HepG2 (cell line): ENCODE measurements at regions not wholly inside any gene's neighbourhood (a gene's known extent, or its start where the extent isn't known, plus 50 kb on each side); places are given as distances from the start of the nearest gene placed in this dataset.
"Not testable (repeated sequence)": the region's sequence is repeated elsewhere in the genome, so short reads cannot be mapped to it uniquely, and the experiment has no call there.

Source experiments
- ATAC-seq: fragments of 200-7000 bp; cut with Tn5 transposase; 3 replicates; pipeline ENCODE4 v1.9.1; 2020; ENCODE audit warnings: mild to moderate bottlenecking, moderate library complexity
- BruUV-seq: library from RNA; stranded (reverse); fragments of 400-500 nt; replicated peaks from 2 replicates; lab custom pipeline; 2021; lab: Mats Ljungman, UMichigan
- CTCF ChIA-PET: fragments of 300-600 bp; formaldehyde crosslinking; extraction: SDS; loops from one replicate; lab custom pipeline; 2021; ENCODE audit warnings: low total read pairs, inconsistent platforms, low intra/inter-chr PET ratio; lab: Yijun Ruan, JAX
- POLR2A ChIA-PET: fragments of 350-600 bp; sonication (Branson Sonifier 250); formaldehyde crosslinking; loops from one replicate; lab custom pipeline; 2020; ENCODE audit warnings: antibody characterized with exemption, inconsistent platforms; lab: Yijun Ruan, JAX
- DNase-seq: peaks from one replicate; pipeline ENCODE4 v3.0.0-alpha.2; 2015; ENCODE audit warnings: low spot score
- FAIRE-seq: peaks from 3 replicates; lab custom pipeline; 2011; peaks lifted over from hg19 to GRCh38; lab: Jason Lieb, UNC
- H2AFZ ChIP-seq: one replicate; pipeline ENCODE4 v1.6.1; 2011; ENCODE audit warnings: low read length, inconsistent platforms
- H3K27ac ChIP-seq: fragments of 300-600 bp; 3 replicates; pipeline ENCODE4 v1.8.0; 2011; ENCODE audit warnings: mixed run types, mild to moderate bottlenecking, mixed read lengths, low read length, inconsistent platforms; ENCODE audit not compliant: insufficient read depth; ENCODE audit errors: extremely low read length
- H3K27me3 ChIP-seq, 2 experiments: fragments of 200-600 bp in 1 of 2; 2 replicates in 1 of 2; 3 replicates in 1 of 2; pipeline versions ENCODE4 v1.6.0 to v1.8.0; 2011; ENCODE audit warnings: low read length in 2 of 2, mild to moderate bottlenecking in 2 of 2, moderate library complexity in 2 of 2, inconsistent platforms in 1 of 2; ENCODE audit not compliant: insufficient read depth in 2 of 2, control insufficient read depth in 1 of 2
- H3K36me3 ChIP-seq, 2 experiments: fragments of 200-600 bp in 1 of 2; replicated peaks in 1 of 2; 2 replicates in 1 of 2; 3 replicates in 1 of 2; pipeline versions ENCODE4 v1.5.1 to v1.8.0; 2011; ENCODE audit warnings: low read length in 2 of 2, inconsistent platforms in 1 of 2; ENCODE audit not compliant: insufficient read depth in 2 of 2, control insufficient read depth in 1 of 2
- H3K4me1 ChIP-seq: 2 replicates; pipeline ENCODE4 v1.5.1; 2012; ENCODE audit warnings: low read length, inconsistent platforms; ENCODE audit not compliant: insufficient read depth
- H3K4me2 ChIP-seq: 2 replicates; pipeline ENCODE4 v1.6.0; 2011; ENCODE audit warnings: low read depth, low read length, inconsistent platforms
- H3K4me3 ChIP-seq, 3 experiments: fragments of 200-600 bp in 1 of 3; sonication (generic), shearing (Covaris generic) in 1 of 3; replicated peaks in 1 of 3; 2 replicates each; pipeline ENCODE4 v1.5.1; 2011 to 2016; ENCODE audit warnings: low read length in 3 of 3, inconsistent platforms in 2 of 3, low read depth in 2 of 3, mild to moderate bottlenecking in 2 of 3, control low read depth in 1 of 3, mixed read lengths in 1 of 3; ENCODE audit not compliant: insufficient read depth in 1 of 3
- H3K79me2 ChIP-seq: one replicate; pipeline ENCODE4 v1.6.1; 2011; ENCODE audit warnings: low read length, inconsistent platforms; ENCODE audit not compliant: insufficient read depth
- H3K9ac ChIP-seq: 2 replicates; pipeline ENCODE4 v1.6.0; 2011; ENCODE audit warnings: mild to moderate bottlenecking, low read depth, low read length, inconsistent platforms; ENCODE audit not compliant: insufficient read depth
- H3K9me3 ChIP-seq: 2 replicates; pipeline ENCODE4 v1.5.1; 2012; ENCODE audit warnings: mild to moderate bottlenecking, low read length
- H4K20me1 ChIP-seq: 2 replicates; pipeline ENCODE4 v1.6.0; 2011; ENCODE audit warnings: inconsistent platforms, mild to moderate bottlenecking, low read length, moderate library complexity; ENCODE audit not compliant: insufficient read depth
- FOSL2 ChIP-seq: sonication (generic); formaldehyde crosslinking; IDR thresholded peaks from 2 replicates; pipeline ENCODE4 v1.4.0; 2020; ENCODE audit warnings: missing genetic modification reagents
- MLLT10 ChIP-seq: sonication (generic); formaldehyde crosslinking; IDR thresholded peaks from 2 replicates; pipeline ENCODE4 v1.4.0; 2020; ENCODE audit warnings: missing genetic modification reagents
- SIN3B ChIP-seq: fragments of 150-350 bp; IDR thresholded peaks from 2 replicates; pipeline ENCODE4 v1.6.1; 2014; ENCODE audit warnings: low read length
- ZNF652 ChIP-seq: IDR thresholded peaks from 2 replicates; pipeline ENCODE4 v1.6.1; 2016; ENCODE audit warnings: low read depth, borderline replicate concordance
- ZNF883 ChIP-seq: sonication (generic); formaldehyde crosslinking; IDR thresholded peaks from 2 replicates; pipeline ENCODE4 v1.5.1; 2020; ENCODE audit warnings: mild to moderate bottlenecking, missing genetic modification reagents; ENCODE audit errors: not compliant biosample characterization
- WGBS: methylation state at CpG from one replicate; pipeline ENCODE4 v1.1.6; 2017; ENCODE audit warnings: low lambda C conversion rate; 5-methylcytosine and 5-hydroxymethylcytosine counted together
- in situ Hi-C: cut with HindIII; loops from 2 replicates; pipeline ENCODE4 v1.10.0; 2017; ENCODE audit warnings: low pct_unique_long_range_greater_than_20kb; ENCODE audit not compliant: extremely low pct_ligation_motif_present
- intact Hi-C: fragments of 100-400 bp; cut with micrococcal nuclease; formaldehyde crosslinking; loops from one replicate; pipeline ENCODE4 v1.10.0; 2022; ENCODE audit not compliant: unreplicated experiment
- TF ChIP-seq, protein P1 (sequence below): sonication (generic); formaldehyde crosslinking; IDR thresholded peaks from 2 replicates; pipeline ENCODE4; 2020; ENCODE audit warnings: missing genetic modification reagents, mild to moderate bottlenecking, borderline replicate concordance
- TF ChIP-seq, protein P2 (sequence below): sonication (generic); formaldehyde crosslinking; IDR thresholded peaks from 2 replicates; pipeline ENCODE4 v1.4.0; 2020; ENCODE audit warnings: missing genetic modification reagents, low read depth, mild to moderate bottlenecking, borderline replicate concordance

DNA sequence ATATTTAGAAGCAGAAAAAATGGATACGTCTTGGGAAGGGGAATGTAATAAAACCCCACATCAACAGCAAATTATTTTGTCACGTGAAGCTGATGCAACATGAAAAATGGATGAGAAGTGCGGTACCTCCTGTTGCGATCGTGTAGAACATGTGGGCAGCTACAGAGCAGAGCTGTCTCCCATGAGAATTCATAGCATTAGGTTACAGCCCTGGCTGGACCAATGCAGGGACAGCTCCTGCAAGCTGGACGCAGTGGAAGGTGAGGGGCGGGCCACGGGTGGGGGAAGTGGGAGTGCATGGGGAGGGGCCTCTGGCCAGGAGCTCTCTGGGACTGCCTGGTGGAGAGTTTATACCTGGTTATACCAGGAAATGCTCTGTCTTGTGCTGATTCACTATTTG, 120.3 kb downstream of the GATA3 start (continued):
- TF ChIP-seq, protein P1, sequence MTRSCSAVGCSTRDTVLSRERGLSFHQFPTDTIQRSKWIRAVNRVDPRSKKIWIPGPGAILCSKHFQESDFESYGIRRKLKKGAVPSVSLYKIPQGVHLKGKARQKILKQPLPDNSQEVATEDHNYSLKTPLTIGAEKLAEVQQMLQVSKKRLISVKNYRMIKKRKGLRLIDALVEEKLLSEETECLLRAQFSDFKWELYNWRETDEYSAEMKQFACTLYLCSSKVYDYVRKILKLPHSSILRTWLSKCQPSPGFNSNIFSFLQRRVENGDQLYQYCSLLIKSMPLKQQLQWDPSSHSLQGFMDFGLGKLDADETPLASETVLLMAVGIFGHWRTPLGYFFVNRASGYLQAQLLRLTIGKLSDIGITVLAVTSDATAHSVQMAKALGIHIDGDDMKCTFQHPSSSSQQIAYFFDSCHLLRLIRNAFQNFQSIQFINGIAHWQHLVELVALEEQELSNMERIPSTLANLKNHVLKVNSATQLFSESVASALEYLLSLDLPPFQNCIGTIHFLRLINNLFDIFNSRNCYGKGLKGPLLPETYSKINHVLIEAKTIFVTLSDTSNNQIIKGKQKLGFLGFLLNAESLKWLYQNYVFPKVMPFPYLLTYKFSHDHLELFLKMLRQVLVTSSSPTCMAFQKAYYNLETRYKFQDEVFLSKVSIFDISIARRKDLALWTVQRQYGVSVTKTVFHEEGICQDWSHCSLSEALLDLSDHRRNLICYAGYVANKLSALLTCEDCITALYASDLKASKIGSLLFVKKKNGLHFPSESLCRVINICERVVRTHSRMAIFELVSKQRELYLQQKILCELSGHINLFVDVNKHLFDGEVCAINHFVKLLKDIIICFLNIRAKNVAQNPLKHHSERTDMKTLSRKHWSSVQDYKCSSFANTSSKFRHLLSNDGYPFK, result no peak
- TF ChIP-seq, protein P2, sequence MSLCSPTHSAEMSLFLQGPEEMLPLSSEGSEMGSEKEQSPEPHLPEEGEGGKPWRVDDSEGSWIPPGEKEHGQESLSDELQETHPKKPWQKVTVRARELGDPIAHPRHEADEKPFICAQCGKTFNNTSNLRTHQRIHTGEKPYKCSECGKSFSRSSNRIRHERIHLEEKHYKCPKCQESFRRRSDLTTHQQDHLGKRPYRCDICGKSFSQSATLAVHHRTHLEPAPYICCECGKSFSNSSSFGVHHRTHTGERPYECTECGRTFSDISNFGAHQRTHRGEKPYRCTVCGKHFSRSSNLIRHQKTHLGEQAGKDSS (CRISPR knock-in tag), result no peak
- TF ChIP-seq MLLT10 (no peak), ZNF652 (CRISPR knock-in tag) (no peak), ZNF883 (CRISPR knock-in tag) (no peak), SIN3B (no peak)

DNA sequence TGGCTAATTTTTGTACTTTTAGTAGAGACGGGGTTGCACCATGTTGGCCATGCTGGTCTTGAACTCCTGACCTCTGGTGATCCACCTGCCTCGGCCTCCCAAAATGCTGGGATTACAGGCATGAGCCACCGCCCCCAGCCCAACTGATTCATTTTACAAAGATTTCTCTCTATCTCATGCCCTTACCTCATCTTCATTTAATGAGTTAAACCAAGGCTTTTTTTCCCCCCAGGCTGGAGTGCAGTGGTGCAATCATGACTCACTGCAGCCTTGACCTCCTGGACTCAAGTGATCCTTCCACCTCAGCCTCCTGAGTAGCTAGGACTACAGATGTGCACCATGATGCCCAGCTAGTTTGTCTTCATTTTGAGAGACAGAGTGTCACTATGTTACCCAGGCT, 123.0 kb downstream of the GATA3 start:
- POLR2A ChIA-PET, CTCF ChIA-PET, H3K27ac ChIP-seq, BruUV-seq, H3K27me3 ChIP-seq, H3K9ac ChIP-seq, H3K79me2 ChIP-seq, H3K4me3 ChIP-seq, DNase-seq, ATAC-seq, H3K4me2 ChIP-seq, intact Hi-C loops, H3K9me3 ChIP-seq, H3K36me3 ChIP-seq, H2AFZ ChIP-seq, FAIRE-seq, H4K20me1 ChIP-seq, in situ Hi-C loops: not testable (repeated sequence)
- peaks cover 26% of the 10 kb centered on the region for H3K4me1 ChIP-seq
- WGBS, result 13% methylated on average over 3 of the region's 3 CpGs
- peak; percentile 44; the same call in 1 of the 2 replicates for TF ChIP-seq FOSL2

DNA sequence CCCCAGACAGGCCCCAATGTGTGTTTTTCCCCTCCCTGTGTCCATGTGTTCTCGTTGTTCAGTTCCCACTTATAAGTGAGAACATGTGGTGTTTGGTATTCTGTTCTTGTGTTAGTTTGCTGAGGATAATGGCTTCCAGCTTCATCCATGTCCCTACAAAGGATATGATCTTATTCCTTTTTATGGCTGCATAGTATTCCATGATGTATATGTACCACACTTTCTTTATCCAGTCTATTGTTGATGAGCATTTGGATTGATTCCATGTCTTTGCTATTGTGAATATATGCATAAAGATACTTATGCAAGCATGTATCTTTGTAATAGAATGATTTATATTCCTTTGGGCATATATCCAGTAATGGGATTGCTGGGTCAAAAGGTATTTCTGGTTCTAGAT, 125.3 kb downstream of the GATA3 start:
- FAIRE-seq, H3K4me2 ChIP-seq, in situ Hi-C loops, H4K20me1 ChIP-seq, H3K9me3 ChIP-seq, H3K27me3 ChIP-seq, POLR2A ChIA-PET, H3K4me1 ChIP-seq, H3K27ac ChIP-seq, intact Hi-C loops, CTCF ChIA-PET, H3K4me3 ChIP-seq, DNase-seq, H2AFZ ChIP-seq, ATAC-seq, H3K9ac ChIP-seq, H3K79me2 ChIP-seq, BruUV-seq, H3K36me3 ChIP-seq: not testable (repeated sequence)
- WGBS, result 0% methylated on average over 1 of the region's 1 CpG
